ENCODE measurements at regions not wholly inside any gene's neighbourhood (a gene's known extent, or its start where the extent isn't known, plus 50 kb on each side); places are given as distances from the start of the nearest gene placed in this dataset.

- no peak for DNase-seq
Observed at GRCh38 chr9:109914280-109915027, 134.5 kb downstream of the PALM2AKAP2 start.

GRCh38 chr9:109916316-109916715, 136.3 kb downstream of the PALM2AKAP2 start:
- DNase-seq, result no peak

DNA sequence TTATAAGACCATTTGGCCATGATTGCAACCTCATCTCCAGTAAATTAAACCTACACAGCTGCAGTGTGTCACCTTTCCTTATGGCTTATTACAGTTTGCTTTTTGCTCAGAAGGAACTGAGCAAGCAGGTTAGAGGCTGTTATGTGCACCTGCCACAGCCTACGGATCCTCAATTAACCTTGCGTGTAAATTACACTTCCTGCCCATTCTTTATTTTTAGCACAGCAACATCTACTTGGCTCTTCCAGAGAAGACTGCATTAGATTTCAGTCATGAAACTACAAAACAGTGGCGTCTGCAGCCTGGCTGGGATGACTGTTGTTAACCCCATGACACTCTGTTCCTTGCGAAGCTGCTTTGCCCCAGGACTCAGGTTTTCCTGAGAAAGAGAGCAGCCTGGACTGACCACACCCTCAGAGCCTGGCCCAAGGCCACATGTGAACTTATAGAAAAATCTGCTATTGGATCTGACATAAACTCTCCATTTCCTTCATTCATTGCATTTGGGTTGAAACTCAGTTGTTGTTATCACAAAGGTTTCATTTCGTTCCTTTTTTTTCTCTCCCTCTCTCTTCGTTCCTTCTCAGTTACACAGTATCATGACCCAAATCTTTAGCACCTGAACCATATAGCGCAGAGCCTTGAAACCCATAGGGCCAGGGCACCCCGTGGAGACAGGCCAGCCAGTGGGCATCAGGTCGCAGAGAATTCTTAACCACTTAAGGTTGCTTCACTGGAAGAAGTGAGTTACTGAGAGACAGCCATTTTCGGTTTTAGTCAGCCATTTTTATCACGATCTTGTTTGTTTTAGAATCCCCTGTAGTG, 138.6 kb downstream of the PALM2AKAP2 start:
- DNase-seq, result peak; percentile 59

GRCh38 chr9:109919736-109920408, 139.9 kb downstream of the PALM2AKAP2 start:
- DNase-seq, result no peak

DNA sequence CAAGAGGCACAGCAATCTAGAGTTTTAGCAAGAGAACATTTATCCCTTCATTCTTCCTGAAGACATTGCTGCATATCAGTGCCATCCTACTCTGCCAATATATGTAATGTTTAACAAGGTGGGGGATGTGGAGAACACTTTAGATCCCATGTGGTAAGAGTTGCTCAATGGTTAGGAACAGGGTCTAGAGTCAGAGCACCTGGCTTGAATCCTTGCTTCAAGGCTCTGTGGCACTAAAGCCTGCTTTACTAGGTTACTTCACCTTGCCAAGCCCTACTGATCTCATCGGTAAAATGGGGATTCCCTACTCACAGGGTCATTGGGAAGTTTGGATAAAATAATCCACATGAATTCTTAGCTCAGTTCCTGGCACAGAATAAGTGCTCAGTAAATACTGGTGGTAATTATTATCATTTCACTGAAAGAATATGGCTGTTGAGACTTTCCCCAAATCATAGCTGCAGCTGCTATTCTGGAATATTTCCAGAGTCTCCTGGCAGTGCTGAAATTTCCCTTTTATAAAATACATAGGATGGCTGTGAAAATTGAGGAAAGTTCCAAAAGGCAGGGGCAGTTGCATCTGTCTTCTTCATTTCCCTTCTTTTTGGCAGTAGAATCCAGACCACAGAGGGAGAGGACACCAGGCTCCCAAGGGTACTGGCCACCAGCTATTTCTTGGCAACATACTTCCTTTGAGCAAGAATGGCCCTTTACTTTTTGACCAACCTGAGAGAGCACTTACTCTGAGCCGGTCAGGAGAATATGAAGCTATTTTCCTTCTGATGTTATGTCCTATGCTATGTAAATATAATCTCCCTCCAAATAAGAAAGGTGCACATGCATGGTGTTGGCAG, 142.8 kb downstream of the PALM2AKAP2 start:
- DNase-seq, result no peak

GRCh38 chr9:109923471-109923760, 143.4 kb downstream of the PALM2AKAP2 start:
- DNase-seq, result no peak

DNA sequence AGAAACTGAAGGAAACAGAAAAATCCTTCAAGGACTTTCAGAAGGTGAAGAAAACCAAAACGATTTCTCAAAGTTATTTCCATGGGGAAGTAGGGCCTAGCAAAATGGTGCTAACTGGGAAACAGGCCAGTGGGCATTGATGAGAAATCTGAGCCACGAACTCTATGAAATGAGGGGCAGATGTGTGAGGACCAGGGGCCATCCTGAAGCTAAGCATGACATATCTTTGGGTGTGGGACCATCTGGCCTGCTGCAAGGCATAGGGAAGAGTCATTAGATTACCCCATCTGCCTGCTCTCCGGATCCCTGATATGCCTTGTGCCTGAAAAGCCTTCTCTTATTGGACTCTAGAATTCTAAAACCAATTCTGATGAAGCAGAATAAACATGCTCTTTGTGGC, 143.8 kb downstream of the PALM2AKAP2 start:
- no peak for DNase-seq

- DNase-seq, result no peak
Observed at GRCh38 chr9:109925799-109926198, 145.8 kb downstream of the PALM2AKAP2 start.

- no peak for DNase-seq
Observed at GRCh38 chr9:109926421-109926869, 146.4 kb downstream of the PALM2AKAP2 start.

DNA sequence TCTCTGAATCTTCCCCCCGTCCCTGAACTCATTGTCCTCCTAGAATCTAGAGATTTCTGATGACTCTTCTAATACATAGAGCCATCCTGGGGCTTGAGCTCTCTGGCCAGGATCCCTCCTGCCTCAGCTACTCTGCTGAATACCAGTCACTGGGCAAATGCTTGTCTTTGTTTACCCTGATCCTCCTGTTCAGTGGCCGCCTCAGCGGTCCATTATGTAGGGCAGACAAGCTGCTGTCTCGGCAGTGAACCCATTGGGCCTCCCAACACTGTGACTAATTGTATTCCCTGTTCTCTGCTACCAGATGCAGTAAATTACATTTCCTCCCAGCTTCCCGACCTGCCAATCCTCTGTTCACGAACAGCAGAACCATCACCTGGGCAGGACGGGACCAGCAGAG, 151.6 kb downstream of the PALM2AKAP2 start:
- DNase-seq, result no peak

- DNase-seq, result peak; percentile 12
Observed at GRCh38 chr9:109934136-109934856, 154.3 kb downstream of the PALM2AKAP2 start.

GRCh38 chr9:109934857-109935215, 154.8 kb downstream of the PALM2AKAP2 start:
- no peak for DNase-seq

- no peak for DNase-seq
Observed at GRCh38 chr9:109935406-109936087, 155.5 kb downstream of the PALM2AKAP2 start.

GRCh38 chr9:109937861-109938453, 158.0 kb downstream of the PALM2AKAP2 start:
- DNase-seq, result no peak

DNA sequence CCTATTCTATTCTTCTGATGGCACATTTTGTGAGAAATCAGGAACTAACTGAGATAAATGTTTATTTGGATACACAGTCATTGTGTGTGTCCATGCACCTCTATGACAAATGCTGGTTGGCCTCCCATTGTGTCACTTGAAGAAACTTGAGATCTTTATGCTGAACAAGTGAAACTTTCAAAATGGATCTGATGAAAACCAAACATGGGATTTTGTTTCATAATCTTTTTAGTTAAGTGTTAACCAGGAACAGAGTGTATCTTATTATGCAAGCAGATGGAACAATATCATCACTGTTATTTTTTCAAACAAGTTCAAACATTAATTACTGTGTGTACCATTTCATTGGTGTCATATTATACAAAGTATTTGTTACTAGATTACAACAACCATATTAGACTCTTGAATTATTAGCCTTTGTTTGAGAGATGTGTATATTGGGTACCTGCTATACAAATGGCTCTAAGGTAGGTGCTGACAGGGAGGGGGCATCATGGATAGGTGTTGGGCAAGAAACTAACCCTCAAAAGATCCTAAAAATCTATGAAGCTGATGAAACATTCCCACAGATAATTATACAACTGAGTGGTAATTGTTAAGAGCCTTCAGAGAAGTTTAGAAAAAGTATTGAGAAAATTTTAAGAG, 159.8 kb downstream of the PALM2AKAP2 start:
- no peak for DNase-seq

- no peak for DNase-seq
Observed at GRCh38 chr9:109940561-109940960, 160.6 kb downstream of the PALM2AKAP2 start.

- DNase-seq, result no peak
Observed at GRCh38 chr9:109941771-109942170, 161.8 kb downstream of the PALM2AKAP2 start.

GRCh38 chr9:109945573-109945972, 165.6 kb downstream of the PALM2AKAP2 start:
- DNase-seq, result no peak

- DNase-seq, result no peak
Observed at GRCh38 chr9:109948453-109948852, 168.5 kb downstream of the PALM2AKAP2 start.

- DNase-seq, result peak; percentile 36
Observed at GRCh38 chr9:109950710-109951443, 170.9 kb downstream of the PALM2AKAP2 start.
